ENCODE measurements at regions not wholly inside any gene's neighbourhood (a gene's known extent, or its start where the extent isn't known, plus 50 kb on each side); places are given as distances from the start of the nearest gene placed in this dataset.

DNA sequence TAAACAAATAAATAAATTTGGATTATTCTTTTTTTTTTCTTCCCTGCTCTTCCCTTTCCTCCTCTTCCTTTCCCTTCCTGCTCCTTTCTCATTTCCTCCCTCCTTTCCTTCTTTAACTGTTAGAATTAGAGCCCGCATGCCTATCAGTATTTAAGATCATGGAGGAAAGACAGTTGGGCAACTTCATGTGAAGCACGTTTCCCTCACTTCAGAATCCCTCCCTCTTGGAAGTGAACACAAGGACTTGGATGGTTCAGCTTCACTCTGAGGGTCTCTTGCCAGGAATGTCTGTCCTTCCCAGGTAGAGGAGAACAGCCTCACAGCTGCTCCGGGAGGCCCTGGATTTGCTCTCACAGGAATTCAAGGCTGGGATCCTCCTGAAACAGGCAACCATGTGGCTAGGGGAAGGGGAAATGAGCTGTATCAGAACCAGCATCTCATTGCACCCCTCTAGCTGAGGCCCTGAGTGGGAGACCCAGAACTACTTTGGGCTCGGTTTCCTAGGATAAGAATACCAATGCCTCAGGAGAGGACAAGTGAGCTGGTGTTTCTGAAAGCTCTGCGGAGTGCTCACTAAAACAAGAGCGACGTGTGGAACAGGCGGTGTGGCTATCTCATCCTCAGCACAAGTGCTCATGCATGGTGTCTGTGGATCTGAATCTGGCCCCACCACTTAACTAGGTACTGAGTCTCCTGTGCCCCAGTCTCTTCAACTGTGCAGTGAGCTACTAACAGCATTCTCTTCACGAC is 230.5 kb downstream of the MYCN start:
- no peak for DNase-seq (ENCODE audit: low read depth)

GRCh38 chr2:16169381-16169960 is 229.1 kb downstream of the MYCN start:
- no peak for DNase-seq (ENCODE audit: low read depth)

- DNase-seq (ENCODE audit: low read depth): no peak
Measured at GRCh38 chr2:16168506-16169264, 228.3 kb downstream of the MYCN start.

- DNase-seq (ENCODE audit: low read depth): no peak
Measured at GRCh38 chr2:16167870-16168426, 227.6 kb downstream of the MYCN start.

GRCh38 chr2:16167451-16167861 is 227.1 kb downstream of the MYCN start:
- DNase-seq (ENCODE audit: low read depth): no peak

- no peak for DNase-seq (ENCODE audit: low read depth)
Measured at GRCh38 chr2:16166327-16166981, 226.1 kb downstream of the MYCN start.

- DNase-seq (ENCODE audit: low read depth): no peak
Measured at GRCh38 chr2:16165518-16166326, 225.4 kb downstream of the MYCN start.

DNA sequence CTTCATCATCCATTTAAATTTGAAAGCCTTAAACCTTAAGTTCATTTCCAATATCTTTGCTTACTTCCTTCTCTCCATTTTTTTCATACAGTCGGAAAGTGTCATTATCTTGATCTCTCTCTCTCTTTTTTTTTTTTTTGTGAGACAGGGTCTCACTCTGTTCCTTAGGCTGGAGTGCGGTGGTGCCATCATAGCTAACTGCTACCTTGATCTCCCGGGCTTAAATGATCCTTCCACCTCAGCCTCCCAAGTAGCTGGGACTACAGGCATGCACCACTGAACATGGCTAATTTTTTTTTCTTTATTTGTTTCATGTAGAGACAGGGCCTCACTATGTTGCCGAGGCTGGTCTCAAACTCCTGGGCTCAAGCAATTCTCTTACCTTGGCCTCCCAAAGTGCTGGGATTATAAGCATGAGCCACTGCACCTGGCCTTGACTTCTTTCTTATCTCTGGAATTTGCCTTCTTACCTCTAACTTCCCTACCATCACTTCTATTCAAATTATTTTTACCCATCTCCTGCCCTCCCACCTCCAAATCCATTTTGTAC is 222.2 kb downstream of the MYCN start:
- DNase-seq (ENCODE audit: low read depth): no peak

DNA sequence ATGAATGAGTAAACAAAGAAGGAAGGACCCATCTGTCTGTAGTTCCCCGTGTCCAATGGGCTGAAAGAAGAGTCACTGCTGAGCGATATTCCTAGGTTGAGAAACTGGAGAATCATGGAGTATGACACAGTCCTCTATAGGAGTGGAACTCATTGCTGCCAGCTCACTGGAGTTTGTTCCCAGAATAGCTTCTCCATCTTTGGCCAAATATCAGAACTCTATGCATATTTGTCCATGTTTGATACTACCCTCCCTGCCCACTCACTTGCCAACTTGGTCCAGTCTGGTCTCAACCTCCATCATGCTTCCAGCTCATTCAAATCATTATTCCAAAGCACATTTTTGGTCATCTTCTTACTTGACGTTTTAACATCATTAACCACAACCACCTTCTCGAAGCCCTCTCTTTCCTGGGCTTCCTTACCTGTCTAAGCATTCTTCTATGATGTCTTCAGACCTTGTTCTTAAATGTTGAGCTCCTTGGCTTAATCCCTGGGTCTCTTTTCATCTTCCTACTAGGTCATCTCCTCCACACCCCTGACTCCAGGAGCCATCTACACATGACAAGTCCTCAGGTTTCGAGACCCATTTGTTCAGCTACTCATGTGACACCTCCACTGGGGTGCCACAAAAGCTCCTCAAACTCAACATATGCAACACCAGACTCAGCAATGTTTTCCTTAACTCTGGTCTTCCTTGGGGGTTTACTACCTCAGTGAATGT is 221.6 kb downstream of the MYCN start:
- no peak for DNase-seq (ENCODE audit: low read depth)

DNA sequence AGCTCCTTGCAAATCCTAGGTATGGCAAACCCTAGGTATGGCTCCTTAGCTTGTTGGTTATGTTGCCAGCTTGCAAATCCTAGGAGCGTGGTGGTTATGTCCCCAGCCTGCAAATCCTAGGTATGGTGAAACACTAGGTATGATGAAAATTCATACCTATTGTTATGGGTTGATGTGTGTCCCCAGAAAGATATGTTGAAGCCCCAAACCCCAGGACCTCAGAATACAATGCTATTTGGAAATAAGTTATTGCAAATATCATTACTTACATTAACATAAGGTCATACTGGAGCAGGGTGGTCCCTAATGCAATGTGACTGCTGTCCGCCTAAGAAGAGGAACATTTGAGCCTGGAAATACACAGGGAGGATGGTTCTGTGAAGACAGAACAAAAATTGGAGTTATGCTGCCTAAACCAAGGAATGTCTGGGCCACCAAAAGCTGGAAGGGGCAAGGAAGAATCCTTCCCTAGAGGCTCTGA is 220.8 kb downstream of the MYCN start:
- DNase-seq (ENCODE audit: low read depth): no peak

DNA sequence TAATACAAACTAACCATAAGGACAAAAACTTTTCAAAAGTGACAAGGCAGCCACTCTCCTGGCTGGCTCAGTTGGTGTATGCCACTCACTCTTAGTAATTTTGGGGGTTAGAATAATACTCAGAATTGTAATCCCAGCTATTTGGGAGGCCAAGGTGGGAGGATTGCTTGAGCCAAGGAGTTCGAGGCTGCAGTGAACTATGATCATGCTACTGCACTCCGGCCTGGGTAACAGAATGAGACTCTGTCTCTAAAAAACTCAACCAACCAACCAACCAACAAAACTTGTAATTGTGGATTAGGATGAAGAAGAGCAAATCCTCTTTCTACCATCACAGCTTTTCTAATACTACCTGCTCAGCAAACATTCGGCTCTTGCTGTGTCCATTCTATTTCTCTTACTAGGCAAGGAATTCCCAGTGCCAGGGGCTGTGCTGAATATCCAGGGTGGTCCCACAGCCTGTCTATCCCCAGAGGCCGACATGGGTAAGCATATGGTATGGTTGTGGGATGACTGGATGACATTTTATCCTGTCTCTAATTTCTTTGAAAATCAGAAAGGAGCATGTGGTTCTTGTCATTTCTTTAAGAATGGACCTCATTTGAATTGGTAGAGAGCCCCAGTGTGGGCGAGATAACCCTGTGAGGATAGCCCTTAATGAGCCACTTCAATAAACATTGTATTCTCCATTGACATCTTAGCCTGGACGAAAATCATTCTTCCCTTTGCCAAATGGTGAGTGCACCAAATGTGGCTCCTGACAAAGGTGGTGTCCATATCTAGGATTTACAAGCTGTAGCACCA is 220.1 kb downstream of the MYCN start:
- DNase-seq (ENCODE audit: low read depth): no peak

DNA sequence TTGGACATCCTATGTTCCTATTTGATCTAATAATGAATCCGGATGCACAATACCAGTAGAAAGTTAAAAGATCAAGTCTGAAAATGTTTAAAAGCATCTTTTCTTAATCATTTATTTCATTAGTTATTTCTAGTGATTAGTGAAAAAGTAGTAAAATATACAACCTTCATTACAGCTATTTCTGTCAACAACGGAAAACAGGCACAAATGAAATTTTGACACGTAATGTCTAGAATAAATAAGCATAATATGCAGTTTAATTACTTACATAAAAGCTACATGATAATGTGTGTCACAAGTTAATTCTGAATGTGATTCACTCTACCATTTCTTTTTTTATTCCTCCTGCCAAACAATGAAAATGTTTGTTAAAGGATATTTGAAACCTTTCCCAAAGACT is 216.1 kb downstream of the MYCN start:
- DNase-seq (ENCODE audit: low read depth): no peak

- no peak for DNase-seq (ENCODE audit: low read depth)
Measured at GRCh38 chr2:16155766-16156165, 215.4 kb downstream of the MYCN start.

DNA sequence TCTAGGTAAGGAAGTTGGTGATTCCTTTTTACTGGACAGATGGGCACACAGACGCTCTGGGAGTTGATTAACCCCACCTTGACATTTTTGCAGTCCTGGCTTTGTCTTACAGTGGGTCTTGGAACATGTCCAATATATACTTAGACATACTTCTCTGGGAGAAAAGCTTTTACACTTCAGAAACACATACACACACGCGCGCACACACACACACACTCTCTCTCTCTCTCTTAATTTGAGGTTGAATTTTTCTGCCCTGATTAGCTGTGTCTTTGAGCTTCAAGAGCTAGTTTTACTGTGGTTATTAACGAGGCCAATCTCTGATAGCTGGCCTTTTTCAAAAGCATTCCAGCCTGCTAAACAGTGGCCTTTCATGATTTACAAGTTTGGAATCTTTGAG is 215.0 kb downstream of the MYCN start:
- DNase-seq (ENCODE audit: low read depth): no peak

GRCh38 chr2:16154501-16155280 is 214.3 kb downstream of the MYCN start:
- no peak for DNase-seq (ENCODE audit: low read depth)

DNA sequence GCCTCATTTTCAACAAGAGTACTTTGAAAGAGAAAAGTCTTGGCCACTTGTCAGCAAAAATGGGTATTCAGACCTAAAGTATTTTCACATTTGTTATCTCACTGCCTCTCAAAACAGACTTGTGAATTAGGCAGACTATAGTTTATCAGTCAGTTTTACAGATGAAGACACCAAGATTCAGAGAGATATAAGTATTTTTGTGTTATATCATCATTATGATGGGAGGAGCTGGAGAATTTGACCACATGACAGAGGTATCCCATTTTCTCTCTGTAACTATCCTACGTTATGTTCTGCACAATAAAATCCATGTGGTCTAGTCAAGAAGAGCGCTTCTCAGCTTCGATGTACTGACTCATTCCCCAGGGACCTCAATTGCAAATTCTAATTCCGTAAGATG is 213.7 kb downstream of the MYCN start:
- DNase-seq (ENCODE audit: low read depth): no peak

GRCh38 chr2:16153754-16154035 is 213.3 kb downstream of the MYCN start:
- no peak for DNase-seq (ENCODE audit: low read depth)

GRCh38 chr2:16152928-16153753 is 212.8 kb downstream of the MYCN start:
- DNase-seq (ENCODE audit: low read depth): no peak

Measured in stimulated activated CD4-positive, alpha-beta T cell treated with anti-CD3 and anti-CD28 coated beads, Interleukin-2, amount 100 ng/mL, for 4 hours (primary cell).